IPS-18c (cell line): ENCODE measurements at regions not wholly inside any gene's neighbourhood (a gene's known extent, or its start where the extent isn't known, plus 50 kb on each side); places are given as distances from the start of the nearest gene placed in this dataset.

Source experiments
- H3K4me3 ChIP-seq: 2 replicates; pipeline ENCODE4 v1.7.0; 2013; ENCODE audit warnings: low read depth, mild to moderate bottlenecking, low read length, moderate library complexity; ENCODE audit not compliant: insufficient read depth
- H3K9me3 ChIP-seq: one replicate; pipeline ENCODE4 v1.6.1; 2013; ENCODE audit warnings: mild to moderate bottlenecking, low read length, moderate library complexity; ENCODE audit not compliant: control insufficient read depth, insufficient read depth

GRCh38 chr5:106963630-106964029 is 707.1 kb downstream of the EFNA5 start:
- Histone ChIP-seq H3K4me3 (no peak overlapping the region), H3K9me3 (no peaks in the 10 kb centered on the region)

- H3K9me3 ChIP-seq, result no peaks in the 10 kb centered on the region
Measured at GRCh38 chr5:106962464-106963230, 708.1 kb downstream of the EFNA5 start.

GRCh38 chr5:106959387-106959786 is 711.4 kb downstream of the EFNA5 start:
- no peaks in the 10 kb centered on the region for H3K9me3 ChIP-seq
- no peak overlapping the region for H3K4me3 ChIP-seq

More at GRCh38 chr5:106962464-106963230, 708.1 kb downstream of the EFNA5 start:
- no peak overlapping the region for H3K4me3 ChIP-seq

- Histone ChIP-seq H3K4me3 (no peak overlapping the region), H3K9me3 (no peaks in the 10 kb centered on the region)
Measured at GRCh38 chr5:106957336-106957735, 713.4 kb downstream of the EFNA5 start.

GRCh38 chr5:106956886-106957285 is 713.9 kb downstream of the EFNA5 start:
- no peak overlapping the region for H3K4me3 ChIP-seq
- no peaks in the 10 kb centered on the region for H3K9me3 ChIP-seq

GRCh38 chr5:106956187-106956586 is 714.5 kb downstream of the EFNA5 start:
- Histone ChIP-seq H3K4me3 (no peak overlapping the region), H3K9me3 (no peaks in the 10 kb centered on the region)

GRCh38 chr5:106940986-106941385 is 729.8 kb downstream of the EFNA5 start:
- Histone ChIP-seq H3K9me3 (no peaks in the 10 kb centered on the region), H3K4me3 (no peak overlapping the region)

GRCh38 chr5:106940301-106940846 is 730.4 kb downstream of the EFNA5 start:
- Histone ChIP-seq H3K9me3 (no peaks in the 10 kb centered on the region), H3K4me3 (no peak overlapping the region)

GRCh38 chr5:106923409-106923808 is 747.3 kb downstream of the EFNA5 start:
- Histone ChIP-seq H3K4me3 (no peak overlapping the region), H3K9me3 (no peaks in the 10 kb centered on the region)

GRCh38 chr5:106921567-106921966 is 749.2 kb downstream of the EFNA5 start:
- no peaks in the 10 kb centered on the region for H3K9me3 ChIP-seq
- H3K4me3 ChIP-seq, result no peak overlapping the region

GRCh38 chr5:106910486-106910885 is 760.3 kb downstream of the EFNA5 start:
- Histone ChIP-seq H3K9me3 (no peaks in the 10 kb centered on the region), H3K4me3 (no peak overlapping the region)

GRCh38 chr5:106909716-106910115 is 761.0 kb downstream of the EFNA5 start:
- Histone ChIP-seq H3K9me3 (no peaks in the 10 kb centered on the region), H3K4me3 (no peak overlapping the region)

GRCh38 chr5:106907979-106908378 is 762.8 kb downstream of the EFNA5 start:
- no peaks in the 10 kb centered on the region for H3K9me3 ChIP-seq
- no peak overlapping the region for H3K4me3 ChIP-seq

- Histone ChIP-seq H3K4me3 (no peak overlapping the region), H3K9me3 (no peaks in the 10 kb centered on the region)
Measured at GRCh38 chr5:106906199-106906598, 764.5 kb downstream of the EFNA5 start.

GRCh38 chr5:106894964-106895363 is 775.8 kb downstream of the EFNA5 start:
- Histone ChIP-seq H3K9me3 (no peaks in the 10 kb centered on the region), H3K4me3 (no peak overlapping the region)

- H3K4me3 ChIP-seq, result no peak overlapping the region
- no peaks in the 10 kb centered on the region for H3K9me3 ChIP-seq
Measured at GRCh38 chr5:106882035-106882434, 788.7 kb downstream of the EFNA5 start.

GRCh38 chr5:106880656-106881055 is 790.1 kb downstream of the EFNA5 start:
- no peak overlapping the region for H3K4me3 ChIP-seq
- H3K9me3 ChIP-seq, result peaks cover 10% of the 10 kb centered on the region

- H3K4me3 ChIP-seq, result no peak overlapping the region
- peaks cover 10% of the 10 kb centered on the region for H3K9me3 ChIP-seq
Measured at GRCh38 chr5:106877881-106878280, 792.9 kb downstream of the EFNA5 start.
